WTC11 (cell line): ENCODE measurements at regions not wholly inside any gene's neighbourhood (a gene's known extent, or its start where the extent isn't known, plus 50 kb on each side); places are given as distances from the start of the nearest gene placed in this dataset.

Experiments
- ATAC-seq: fragments of 200-7000 bp; cut with Tn5 transposase; 2 replicates; pipeline ENCODE4 v1.10.0; 2021; ENCODE audit warnings: mild to moderate bottlenecking, moderate library complexity
- CTCF ChIA-PET: fragments of 300-600 bp; sonication (Branson Sonifier 250); formaldehyde crosslinking; loops from one replicate; lab custom pipeline; 2021; ENCODE audit warnings: antibody characterized with exemption; lab: Charles Lee
- POLR2A ChIA-PET: fragments of 350-600 bp; sonication (Branson Sonifier 250); formaldehyde crosslinking; loops from one replicate; lab custom pipeline; 2021; ENCODE audit warnings: antibody characterized with exemption; lab: Charles Lee
- DNase-seq: peaks from one replicate; pipeline ENCODE4 v3.0.0; 2021; ENCODE audit warnings: low spot score
- H3K27ac Mint-ChIP-seq: 2 replicates; pipeline ENCODE4 v1.8.0; 2021; ENCODE audit warnings: mixed read lengths
- H3K27me3 Mint-ChIP-seq: 2 replicates; pipeline ENCODE4 v1.8.0; 2021; ENCODE audit warnings: low read depth, mild to moderate bottlenecking, moderate library complexity, mixed read lengths
- H3K36me3 Mint-ChIP-seq: 2 replicates; pipeline ENCODE4 v1.8.0; 2021; ENCODE audit warnings: mixed read lengths
- H3K4me1 Mint-ChIP-seq: 2 replicates; pipeline ENCODE4 v1.8.0; 2022; ENCODE audit warnings: mixed read lengths
- H3K4me3 Mint-ChIP-seq: 2 replicates; pipeline ENCODE4 v1.8.0; 2021; ENCODE audit warnings: mild to moderate bottlenecking, moderate library complexity, mixed read lengths
- H3K9me3 Mint-ChIP-seq: 2 replicates; pipeline ENCODE4 v1.8.0; 2021; ENCODE audit warnings: mixed read lengths
- CBFB ChIP-seq: sonication (generic); formaldehyde crosslinking; IDR thresholded peaks from 2 replicates; pipeline ENCODE4 v1.8.1; 2022; ENCODE audit warnings: mild to moderate bottlenecking, low read depth, missing genetic modification reagents
- FOXK1 ChIP-seq: sonication (generic); formaldehyde crosslinking; IDR thresholded peaks from 2 replicates; pipeline ENCODE4 v1.8.0; 2022; ENCODE audit warnings: mild to moderate bottlenecking, moderate library complexity, missing genetic modification reagents
- MYBL2 ChIP-seq: sonication (generic); formaldehyde crosslinking; IDR thresholded peaks from 2 replicates; pipeline ENCODE4 v1.8.1; 2023; ENCODE audit warnings: mild to moderate bottlenecking, moderate library complexity, missing genetic modification reagents
- OVOL2 ChIP-seq: fragments of 250-450 bp; sonication (Bioruptor Pico); IDR thresholded peaks from 2 replicates; pipeline ENCODE4 v1.9.0; 2021; ENCODE audit warnings: mild to moderate bottlenecking, borderline replicate concordance
- SMAD3 ChIP-seq: sonication (generic); formaldehyde crosslinking; IDR thresholded peaks from 2 replicates; pipeline ENCODE4 v1.8.0; 2022; ENCODE audit warnings: missing genetic modification reagents, mild to moderate bottlenecking, borderline replicate concordance
- TEAD4 ChIP-seq: sonication (generic); formaldehyde crosslinking; IDR thresholded peaks from 2 replicates; pipeline ENCODE4 v1.8.0; 2022; ENCODE audit warnings: mild to moderate bottlenecking, missing genetic modification reagents
- ZNF121 ChIP-seq: sonication (generic); formaldehyde crosslinking; IDR thresholded peaks from 2 replicates; pipeline ENCODE4 v1.8.0; 2023; ENCODE audit warnings: missing genetic modification reagents
- ZNF396 ChIP-seq: fragments of 250-450 bp; sonication (Bioruptor Pico); IDR thresholded peaks from 2 replicates; pipeline ENCODE4 v1.8.0; 2021; ENCODE audit warnings: mild to moderate bottlenecking, moderate library complexity, borderline replicate concordance
- TF ChIP-seq, protein P1 (sequence below): sonication (generic); formaldehyde crosslinking; IDR thresholded peaks from 2 replicates; pipeline ENCODE4 v1.8.0; 2023; ENCODE audit warnings: missing genetic modification reagents, mild to moderate bottlenecking, borderline replicate concordance
- TF ChIP-seq, protein P2 (sequence below): fragments of 250-450 bp; sonication (Bioruptor Pico); IDR thresholded peaks from 2 replicates; pipeline ENCODE4 v1.9.0; 2021; ENCODE audit warnings: moderate library complexity, mild to moderate bottlenecking, inconsistent platforms, borderline replicate concordance
- TF ChIP-seq, protein P3 (sequence below): sonication (generic); formaldehyde crosslinking; IDR thresholded peaks from 2 replicates; pipeline ENCODE4 v1.8.1; 2023; ENCODE audit warnings: mild to moderate bottlenecking, missing genetic modification reagents
- TF ChIP-seq, protein P4 (sequence below): sonication (generic); formaldehyde crosslinking; IDR thresholded peaks from 2 replicates; pipeline ENCODE4 v1.8.1; 2022; ENCODE audit warnings: mild to moderate bottlenecking, moderate library complexity, missing genetic modification reagents
- TF ChIP-seq, protein P5 (sequence below): sonication (generic); formaldehyde crosslinking; IDR thresholded peaks from 2 replicates; pipeline ENCODE4 v1.8.1; 2023; ENCODE audit warnings: mild to moderate bottlenecking, missing genetic modification reagents, moderate library complexity

DNA sequence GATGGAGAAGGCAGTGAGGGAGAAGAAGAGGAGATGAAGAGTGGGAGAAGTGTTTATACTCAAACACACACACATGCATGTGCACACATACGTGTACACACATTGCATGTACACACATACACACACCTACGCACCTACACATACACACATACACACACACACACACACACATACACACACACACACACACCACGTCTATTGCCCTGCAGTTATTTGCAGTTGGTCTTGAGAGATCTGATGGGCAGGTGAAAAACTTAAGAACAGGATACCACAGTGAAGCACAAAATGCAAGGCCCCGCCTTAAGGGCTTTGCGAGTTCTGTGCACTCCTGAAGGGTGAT, 190.2 kb downstream of the MYCN start (continued):
- TF ChIP-seq, protein P1, sequence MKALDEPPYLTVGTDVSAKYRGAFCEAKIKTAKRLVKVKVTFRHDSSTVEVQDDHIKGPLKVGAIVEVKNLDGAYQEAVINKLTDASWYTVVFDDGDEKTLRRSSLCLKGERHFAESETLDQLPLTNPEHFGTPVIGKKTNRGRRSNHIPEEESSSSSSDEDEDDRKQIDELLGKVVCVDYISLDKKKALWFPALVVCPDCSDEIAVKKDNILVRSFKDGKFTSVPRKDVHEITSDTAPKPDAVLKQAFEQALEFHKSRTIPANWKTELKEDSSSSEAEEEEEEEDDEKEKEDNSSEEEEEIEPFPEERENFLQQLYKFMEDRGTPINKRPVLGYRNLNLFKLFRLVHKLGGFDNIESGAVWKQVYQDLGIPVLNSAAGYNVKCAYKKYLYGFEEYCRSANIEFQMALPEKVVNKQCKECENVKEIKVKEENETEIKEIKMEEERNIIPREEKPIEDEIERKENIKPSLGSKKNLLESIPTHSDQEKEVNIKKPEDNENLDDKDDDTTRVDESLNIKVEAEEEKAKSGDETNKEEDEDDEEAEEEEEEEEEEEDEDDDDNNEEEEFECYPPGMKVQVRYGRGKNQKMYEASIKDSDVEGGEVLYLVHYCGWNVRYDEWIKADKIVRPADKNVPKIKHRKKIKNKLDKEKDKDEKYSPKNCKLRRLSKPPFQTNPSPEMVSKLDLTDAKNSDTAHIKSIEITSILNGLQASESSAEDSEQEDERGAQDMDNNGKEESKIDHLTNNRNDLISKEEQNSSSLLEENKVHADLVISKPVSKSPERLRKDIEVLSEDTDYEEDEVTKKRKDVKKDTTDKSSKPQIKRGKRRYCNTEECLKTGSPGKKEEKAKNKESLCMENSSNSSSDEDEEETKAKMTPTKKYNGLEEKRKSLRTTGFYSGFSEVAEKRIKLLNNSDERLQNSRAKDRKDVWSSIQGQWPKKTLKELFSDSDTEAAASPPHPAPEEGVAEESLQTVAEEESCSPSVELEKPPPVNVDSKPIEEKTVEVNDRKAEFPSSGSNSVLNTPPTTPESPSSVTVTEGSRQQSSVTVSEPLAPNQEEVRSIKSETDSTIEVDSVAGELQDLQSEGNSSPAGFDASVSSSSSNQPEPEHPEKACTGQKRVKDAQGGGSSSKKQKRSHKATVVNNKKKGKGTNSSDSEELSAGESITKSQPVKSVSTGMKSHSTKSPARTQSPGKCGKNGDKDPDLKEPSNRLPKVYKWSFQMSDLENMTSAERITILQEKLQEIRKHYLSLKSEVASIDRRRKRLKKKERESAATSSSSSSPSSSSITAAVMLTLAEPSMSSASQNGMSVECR (CRISPR knock-in tag) = no peak
- TF ChIP-seq, protein P2, sequence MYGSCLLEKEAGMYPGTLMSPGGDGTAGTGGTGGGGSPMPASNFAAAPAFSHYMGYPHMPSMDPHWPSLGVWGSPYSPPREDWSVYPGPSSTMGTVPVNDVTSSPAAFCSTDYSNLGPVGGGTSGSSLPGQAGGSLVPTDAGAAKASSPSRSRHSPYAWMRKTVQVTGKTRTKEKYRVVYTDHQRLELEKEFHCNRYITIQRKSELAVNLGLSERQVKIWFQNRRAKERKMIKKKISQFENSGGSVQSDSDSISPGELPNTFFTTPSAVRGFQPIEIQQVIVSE = no peak

DNA sequence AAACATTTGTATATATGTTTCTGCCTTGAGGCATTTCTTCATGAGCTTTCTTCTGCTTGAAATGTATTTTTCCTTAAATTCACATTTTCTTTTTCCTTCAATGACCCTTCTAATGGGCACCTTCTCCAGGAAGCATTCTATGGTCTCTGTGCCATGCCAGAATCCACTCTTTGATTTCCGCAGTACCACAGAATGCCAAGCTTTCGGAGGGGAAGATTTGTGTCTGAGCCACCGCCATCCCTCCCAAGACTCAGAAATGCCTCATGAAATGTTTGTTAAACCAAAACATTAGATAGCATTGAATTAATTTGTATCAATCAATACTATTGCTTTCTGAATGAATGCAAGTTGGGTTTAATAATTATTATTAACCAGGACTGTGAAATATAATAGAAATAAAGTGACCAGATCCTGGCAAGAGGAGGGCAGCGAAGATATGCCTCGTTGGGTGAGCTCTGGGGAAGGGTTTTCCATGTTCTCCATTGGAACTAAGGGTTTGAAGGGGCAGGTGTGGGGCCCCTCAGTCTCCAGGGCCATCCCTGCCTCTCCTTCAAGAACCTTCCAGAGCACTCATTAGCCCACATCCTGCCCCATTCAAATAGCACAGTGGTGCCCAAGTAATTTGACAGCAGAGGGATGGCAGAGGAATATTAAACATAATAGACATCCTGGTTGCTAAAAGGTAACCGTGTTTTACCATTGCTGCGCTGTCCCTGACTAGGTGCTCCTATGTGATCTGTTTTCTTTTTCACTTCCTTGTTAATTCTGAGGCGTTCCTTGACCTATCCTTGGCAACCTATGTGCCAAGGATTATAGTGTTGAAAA, 189.6 kb downstream of the MYCN start:
- Mint-ChIP-seq H3K36me3 (no peaks in the 10 kb centered on the region), H3K27me3 (no peaks in the 10 kb centered on the region), H3K9me3 (peaks cover 9% of the 10 kb centered on the region), H3K4me3 (no peak overlapping the region), H3K4me1 (no peaks in the 10 kb centered on the region), H3K27ac (no peak overlapping the region)
- ChIA-PET POLR2A (no interaction called here), CTCF (interaction anchor here (0.6 kb wide), 1 partner anchor 186 kb away, joined by 4 read pairs; no protein-coding TSS in a partner anchor)
- ATAC-seq (no peak), DNase-seq (no peak)
- no peak for TF ChIP-seq CBFB (CRISPR knock-in tag)
- TF ChIP-seq ZNF121 (CRISPR knock-in tag) = no peak
- TF ChIP-seq, protein P3, sequence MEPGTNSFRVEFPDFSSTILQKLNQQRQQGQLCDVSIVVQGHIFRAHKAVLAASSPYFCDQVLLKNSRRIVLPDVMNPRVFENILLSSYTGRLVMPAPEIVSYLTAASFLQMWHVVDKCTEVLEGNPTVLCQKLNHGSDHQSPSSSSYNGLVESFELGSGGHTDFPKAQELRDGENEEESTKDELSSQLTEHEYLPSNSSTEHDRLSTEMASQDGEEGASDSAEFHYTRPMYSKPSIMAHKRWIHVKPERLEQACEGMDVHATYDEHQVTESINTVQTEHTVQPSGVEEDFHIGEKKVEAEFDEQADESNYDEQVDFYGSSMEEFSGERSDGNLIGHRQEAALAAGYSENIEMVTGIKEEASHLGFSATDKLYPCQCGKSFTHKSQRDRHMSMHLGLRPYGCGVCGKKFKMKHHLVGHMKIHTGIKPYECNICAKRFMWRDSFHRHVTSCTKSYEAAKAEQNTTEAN (CRISPR knock-in tag) = no peak
- TF ChIP-seq, protein P4, sequence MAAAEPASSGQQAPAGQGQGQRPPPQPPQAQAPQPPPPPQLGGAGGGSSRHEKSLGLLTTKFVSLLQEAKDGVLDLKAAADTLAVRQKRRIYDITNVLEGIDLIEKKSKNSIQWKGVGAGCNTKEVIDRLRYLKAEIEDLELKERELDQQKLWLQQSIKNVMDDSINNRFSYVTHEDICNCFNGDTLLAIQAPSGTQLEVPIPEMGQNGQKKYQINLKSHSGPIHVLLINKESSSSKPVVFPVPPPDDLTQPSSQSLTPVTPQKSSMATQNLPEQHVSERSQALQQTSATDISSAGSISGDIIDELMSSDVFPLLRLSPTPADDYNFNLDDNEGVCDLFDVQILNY (CRISPR knock-in tag) = no peak
- no peak for TF ChIP-seq SMAD3 (CRISPR knock-in tag)
- no peak for TF ChIP-seq MYBL2 (CRISPR knock-in tag)
- TF ChIP-seq ZNF396 (CRISPR knock-in tag) = no peak
- no peak for TF ChIP-seq FOXK1 (CRISPR knock-in tag)
- TF ChIP-seq TEAD4 = no peak
- TF ChIP-seq, protein P5, sequence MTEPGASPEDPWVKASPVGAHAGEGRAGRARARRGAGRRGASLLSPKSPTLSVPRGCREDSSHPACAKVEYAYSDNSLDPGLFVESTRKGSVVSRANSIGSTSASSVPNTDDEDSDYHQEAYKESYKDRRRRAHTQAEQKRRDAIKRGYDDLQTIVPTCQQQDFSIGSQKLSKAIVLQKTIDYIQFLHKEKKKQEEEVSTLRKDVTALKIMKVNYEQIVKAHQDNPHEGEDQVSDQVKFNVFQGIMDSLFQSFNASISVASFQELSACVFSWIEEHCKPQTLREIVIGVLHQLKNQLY (CRISPR knock-in tag) = no peak
- TF ChIP-seq OVOL2 (CRISPR knock-in tag) = no peak
